ENCODE measurements at regions not wholly inside any gene's neighbourhood (a gene's known extent, or its start where the extent isn't known, plus 50 kb on each side); places are given as distances from the start of the nearest gene placed in this dataset.

DNA sequence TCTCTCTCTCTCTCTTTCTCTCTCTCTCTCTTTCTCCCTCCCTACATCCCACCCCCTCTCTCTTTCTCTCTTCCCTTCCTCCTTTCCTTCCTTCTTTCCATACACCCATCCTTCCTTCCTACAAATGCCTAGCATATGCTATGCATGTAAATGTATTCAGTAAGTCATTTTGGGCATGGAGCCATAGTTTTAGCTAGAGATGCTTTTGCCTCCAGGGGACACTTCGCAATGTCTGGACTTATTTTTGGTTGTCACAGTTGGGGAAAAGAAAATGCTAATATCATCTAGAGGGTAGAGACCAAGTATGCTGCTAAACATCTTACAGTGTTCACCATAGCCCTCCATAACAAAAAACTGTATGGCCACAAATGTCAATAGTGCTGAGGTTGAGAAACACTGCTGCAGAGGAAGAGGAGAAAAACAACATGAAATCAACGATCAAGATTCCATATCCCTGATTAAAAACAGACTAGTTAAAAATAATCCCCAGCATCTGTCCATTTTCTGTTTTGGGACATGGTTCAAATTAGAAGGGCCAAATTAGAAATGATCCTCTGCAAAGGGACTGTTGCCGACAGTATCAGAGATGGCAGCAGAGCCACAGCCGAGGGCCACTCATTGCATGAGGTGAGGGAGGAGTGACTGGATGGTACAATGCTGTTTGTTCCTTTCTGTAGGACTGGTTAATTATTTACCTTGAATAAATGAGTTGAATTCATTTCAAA lies 152.7 kb downstream of the SH3BGRL2 start:
- Histone ChIP-seq H3K4me1 (ENCODE audit: control insufficient read depth, insufficient read depth, low read length) (no peaks in the 10 kb centered on the region), H3K27me3 (ENCODE audit: control insufficient read depth, insufficient read depth, low read length) (no peaks in the 10 kb centered on the region), H3K9me3 (ENCODE audit: control insufficient read depth, low read length) (no peaks in the 10 kb centered on the region), H3K4me3 (ENCODE audit: low read length) (no peak overlapping the region), H3K9ac (ENCODE audit: low read length) (no peak overlapping the region), H3K36me3 (ENCODE audit: control insufficient read depth, insufficient read depth, low read length) (no peaks in the 10 kb centered on the region)

- Histone ChIP-seq H3K4me1 (ENCODE audit: control insufficient read depth, insufficient read depth, low read length) (peaks cover 6% of the 10 kb centered on the region), H3K36me3 (ENCODE audit: control insufficient read depth, insufficient read depth, low read length) (no peaks in the 10 kb centered on the region), H3K27me3 (ENCODE audit: control insufficient read depth, insufficient read depth, low read length) (no peaks in the 10 kb centered on the region), H3K9me3 (ENCODE audit: control insufficient read depth, low read length) (no peaks in the 10 kb centered on the region), H3K9ac (ENCODE audit: low read length) (no peak overlapping the region), H3K4me3 (ENCODE audit: low read length) (no peak overlapping the region)
Measured at GRCh38 chr6:79782792-79783580, 151.9 kb downstream of the SH3BGRL2 start.

DNA sequence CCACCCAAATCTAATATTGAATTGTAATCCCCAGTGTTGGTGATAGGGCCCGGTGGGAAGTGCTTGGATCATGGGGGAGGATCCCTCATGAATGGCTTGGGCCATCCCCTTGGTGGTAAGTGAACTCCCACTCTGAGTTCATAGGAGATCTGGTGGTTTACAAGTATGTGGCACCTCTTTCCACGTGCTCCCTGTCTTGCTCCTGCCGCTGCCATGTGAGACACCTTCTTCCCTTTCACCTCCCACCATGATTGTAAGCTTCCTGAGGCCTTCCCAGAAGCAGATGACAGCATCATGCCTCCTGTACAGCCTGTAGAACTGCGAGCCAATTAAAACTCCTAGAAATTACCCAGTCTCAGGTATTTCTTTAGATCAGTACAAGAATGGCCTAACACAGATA lies 150.8 kb downstream of the SH3BGRL2 start:
- no peaks in the 10 kb centered on the region for H3K36me3 ChIP-seq (ENCODE audit: control insufficient read depth, insufficient read depth, low read length)
- no peaks in the 10 kb centered on the region for H3K27me3 ChIP-seq (ENCODE audit: control insufficient read depth, insufficient read depth, low read length)
- no peaks in the 10 kb centered on the region for H3K9me3 ChIP-seq (ENCODE audit: control insufficient read depth, low read length)
- H3K9ac ChIP-seq (ENCODE audit: low read length): no peak overlapping the region
- peaks cover 6% of the 10 kb centered on the region for H3K4me1 ChIP-seq (ENCODE audit: control insufficient read depth, insufficient read depth, low read length)
- H3K4me3 ChIP-seq (ENCODE audit: low read length): no peak overlapping the region

DNA sequence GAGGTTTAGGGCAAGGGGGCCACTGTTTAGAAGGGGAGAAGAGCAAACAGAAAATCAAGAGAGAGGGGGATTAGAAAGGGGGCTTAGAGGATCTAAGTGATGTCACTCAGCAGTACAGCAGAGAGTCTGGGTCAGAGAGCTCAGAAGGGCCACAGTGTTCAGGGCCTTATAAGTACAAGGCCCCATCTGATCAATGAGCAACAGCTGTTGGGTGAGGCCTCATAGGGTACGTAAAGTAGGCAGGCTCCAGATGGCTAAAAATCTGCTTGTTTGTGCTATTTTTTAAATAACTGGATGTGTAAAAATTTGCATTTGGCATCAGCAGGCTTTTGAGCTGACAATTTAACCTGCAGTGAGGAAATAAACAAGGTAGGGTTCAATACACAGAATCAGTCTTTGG lies 149.8 kb downstream of the SH3BGRL2 start:
- Histone ChIP-seq H3K9me3 (ENCODE audit: control insufficient read depth, low read length) (no peaks in the 10 kb centered on the region), H3K4me1 (ENCODE audit: control insufficient read depth, insufficient read depth, low read length) (peaks cover 6% of the 10 kb centered on the region), H3K9ac (ENCODE audit: low read length) (no peak overlapping the region), H3K4me3 (ENCODE audit: low read length) (no peak overlapping the region), H3K36me3 (ENCODE audit: control insufficient read depth, insufficient read depth, low read length) (no peaks in the 10 kb centered on the region), H3K27me3 (ENCODE audit: control insufficient read depth, insufficient read depth, low read length) (no peaks in the 10 kb centered on the region)

- Histone ChIP-seq H3K4me1 (ENCODE audit: control insufficient read depth, insufficient read depth, low read length) (peaks cover 6% of the 10 kb centered on the region), H3K4me3 (ENCODE audit: low read length) (no peak overlapping the region), H3K27me3 (ENCODE audit: control insufficient read depth, insufficient read depth, low read length) (no peaks in the 10 kb centered on the region), H3K36me3 (ENCODE audit: control insufficient read depth, insufficient read depth, low read length) (no peaks in the 10 kb centered on the region), H3K9ac (ENCODE audit: low read length) (no peak overlapping the region), H3K9me3 (ENCODE audit: control insufficient read depth, low read length) (no peaks in the 10 kb centered on the region)
Measured at GRCh38 chr6:79778816-79779215, 147.7 kb downstream of the SH3BGRL2 start.

- Histone ChIP-seq H3K36me3 (ENCODE audit: control insufficient read depth, insufficient read depth, low read length) (no peaks in the 10 kb centered on the region), H3K9me3 (ENCODE audit: control insufficient read depth, low read length) (no peaks in the 10 kb centered on the region), H3K9ac (ENCODE audit: low read length) (peak overlapping the region; percentile 10), H3K27me3 (ENCODE audit: control insufficient read depth, insufficient read depth, low read length) (no peaks in the 10 kb centered on the region), H3K4me1 (ENCODE audit: control insufficient read depth, insufficient read depth, low read length) (peaks cover 6% of the 10 kb centered on the region), H3K4me3 (ENCODE audit: low read length) (peak overlapping the region; percentile 47)
Measured at GRCh38 chr6:79777713-79778579, 146.8 kb downstream of the SH3BGRL2 start.

DNA sequence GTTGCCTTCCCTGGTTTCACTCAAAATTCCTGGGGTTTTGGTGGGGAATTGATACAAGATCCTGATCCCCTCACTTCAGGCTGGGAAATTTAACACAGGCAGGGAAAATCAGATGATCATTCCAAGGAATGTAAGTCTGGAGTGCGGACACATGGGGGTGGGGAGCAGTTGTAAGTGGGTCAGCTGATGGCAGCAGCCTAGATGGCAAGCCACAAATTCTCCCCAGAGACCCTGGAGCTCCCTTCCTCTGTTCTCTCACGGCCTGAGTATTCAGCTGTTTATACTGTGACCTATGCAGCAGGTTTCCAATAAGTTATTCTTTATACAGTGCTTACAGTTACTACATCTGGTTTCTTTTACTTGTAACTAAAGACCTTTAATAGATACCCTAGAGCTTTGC lies 144.9 kb downstream of the SH3BGRL2 start:
- Histone ChIP-seq H3K9ac (ENCODE audit: low read length) (no peak overlapping the region), H3K4me1 (ENCODE audit: control insufficient read depth, insufficient read depth, low read length) (peaks cover 6% of the 10 kb centered on the region), H3K36me3 (ENCODE audit: control insufficient read depth, insufficient read depth, low read length) (no peaks in the 10 kb centered on the region), H3K4me3 (ENCODE audit: low read length) (no peak overlapping the region), H3K27me3 (ENCODE audit: control insufficient read depth, insufficient read depth, low read length) (no peaks in the 10 kb centered on the region), H3K9me3 (ENCODE audit: control insufficient read depth, low read length) (no peaks in the 10 kb centered on the region)

DNA sequence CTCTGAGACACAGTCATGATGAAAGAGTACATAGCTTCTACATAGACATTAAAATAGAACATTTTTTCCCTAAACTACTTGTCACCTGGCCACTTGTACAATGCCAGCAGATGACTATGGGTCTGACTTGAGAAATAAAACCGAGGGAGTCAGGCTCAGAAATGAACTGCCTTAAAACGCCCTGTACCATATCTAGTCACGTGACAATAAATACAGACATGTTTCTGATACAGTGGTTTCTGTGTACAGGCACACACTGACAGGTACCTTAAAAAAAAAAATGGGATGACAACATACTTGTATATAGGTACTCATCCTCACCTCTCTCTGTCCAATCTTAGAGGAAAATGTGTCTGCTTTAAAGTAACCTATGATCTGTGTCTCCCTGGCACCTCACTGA lies 144.1 kb downstream of the SH3BGRL2 start:
- no peak overlapping the region for H3K9ac ChIP-seq (ENCODE audit: low read length)
- H3K27me3 ChIP-seq (ENCODE audit: control insufficient read depth, insufficient read depth, low read length): no peaks in the 10 kb centered on the region
- H3K4me3 ChIP-seq (ENCODE audit: low read length): no peak overlapping the region
- no peaks in the 10 kb centered on the region for H3K9me3 ChIP-seq (ENCODE audit: control insufficient read depth, low read length)
- H3K4me1 ChIP-seq (ENCODE audit: control insufficient read depth, insufficient read depth, low read length): peaks cover 6% of the 10 kb centered on the region
- no peaks in the 10 kb centered on the region for H3K36me3 ChIP-seq (ENCODE audit: control insufficient read depth, insufficient read depth, low read length)

DNA sequence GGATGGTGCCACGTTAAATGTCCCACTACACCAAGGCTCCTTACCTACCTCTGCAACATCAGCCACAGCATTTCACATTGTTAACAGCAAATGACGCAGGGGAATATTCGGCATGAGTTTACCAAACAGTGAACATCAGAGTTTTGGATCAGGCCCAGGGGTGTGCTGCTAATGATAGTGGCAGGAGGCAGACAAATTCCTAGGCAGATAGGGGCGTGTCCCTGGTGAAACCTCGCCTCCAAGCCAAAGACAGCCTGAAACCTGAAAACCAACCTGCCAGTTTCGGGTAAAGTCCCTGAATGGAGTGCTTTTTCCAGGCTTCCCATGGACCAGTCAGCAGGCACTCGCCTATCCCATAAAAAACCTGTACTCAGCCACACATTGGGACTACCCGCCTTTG lies 133.6 kb downstream of the SH3BGRL2 start:
- Histone ChIP-seq H3K4me3 (ENCODE audit: low read length) (no peak overlapping the region), H3K9me3 (ENCODE audit: control insufficient read depth, low read length) (no peaks in the 10 kb centered on the region), H3K9ac (ENCODE audit: low read length) (no peak overlapping the region), H3K27me3 (ENCODE audit: control insufficient read depth, insufficient read depth, low read length) (no peaks in the 10 kb centered on the region), H3K36me3 (ENCODE audit: control insufficient read depth, insufficient read depth, low read length) (no peaks in the 10 kb centered on the region), H3K4me1 (ENCODE audit: control insufficient read depth, insufficient read depth, low read length) (no peaks in the 10 kb centered on the region)

DNA sequence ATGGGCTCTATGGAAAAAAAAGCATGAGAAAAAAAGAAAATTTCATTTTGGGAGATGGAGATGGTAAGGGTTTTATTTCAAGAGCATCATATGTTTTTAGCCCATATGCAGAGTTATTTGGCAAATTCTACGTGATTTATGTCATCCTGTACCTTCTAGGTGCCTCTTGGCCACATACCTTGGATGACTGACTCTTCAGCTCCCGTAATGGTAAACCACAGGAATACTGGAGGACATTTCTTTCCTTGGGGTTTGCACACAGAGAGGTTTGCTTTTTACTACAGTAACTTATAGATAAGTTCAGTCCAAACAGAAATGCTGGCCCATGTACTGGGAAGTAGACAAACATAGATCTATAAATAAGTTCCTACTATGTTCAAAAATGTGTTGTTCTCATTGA lies 132.2 kb downstream of the SH3BGRL2 start:
- Histone ChIP-seq H3K4me3 (ENCODE audit: low read length) (no peak overlapping the region), H3K27me3 (ENCODE audit: control insufficient read depth, insufficient read depth, low read length) (no peaks in the 10 kb centered on the region), H3K4me1 (ENCODE audit: control insufficient read depth, insufficient read depth, low read length) (no peaks in the 10 kb centered on the region), H3K36me3 (ENCODE audit: control insufficient read depth, insufficient read depth, low read length) (no peaks in the 10 kb centered on the region), H3K9ac (ENCODE audit: low read length) (no peak overlapping the region), H3K9me3 (ENCODE audit: control insufficient read depth, low read length) (no peaks in the 10 kb centered on the region)

DNA sequence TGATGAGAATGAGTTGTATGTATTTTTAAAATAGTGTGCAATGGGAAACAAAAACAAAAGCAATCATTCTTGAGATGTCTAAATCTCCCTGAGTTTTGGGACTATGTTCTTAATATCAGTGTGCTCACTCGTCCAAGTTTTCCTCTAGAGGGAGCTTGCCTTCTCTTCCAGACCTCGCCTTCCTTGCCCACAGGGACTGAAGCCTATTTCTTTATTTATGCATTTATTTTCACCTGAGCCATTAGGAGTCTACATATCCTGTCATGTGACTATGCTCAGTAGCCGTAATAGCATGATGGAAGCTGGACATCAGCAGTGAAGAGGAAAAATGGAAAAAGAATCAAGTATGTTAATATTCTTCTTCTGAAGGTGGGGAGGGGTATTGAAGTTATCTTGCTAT lies 131.2 kb downstream of the SH3BGRL2 start:
- Histone ChIP-seq H3K9me3 (ENCODE audit: control insufficient read depth, low read length) (no peaks in the 10 kb centered on the region), H3K36me3 (ENCODE audit: control insufficient read depth, insufficient read depth, low read length) (no peaks in the 10 kb centered on the region), H3K27me3 (ENCODE audit: control insufficient read depth, insufficient read depth, low read length) (no peaks in the 10 kb centered on the region), H3K9ac (ENCODE audit: low read length) (no peak overlapping the region), H3K4me1 (ENCODE audit: control insufficient read depth, insufficient read depth, low read length) (no peaks in the 10 kb centered on the region), H3K4me3 (ENCODE audit: low read length) (no peak overlapping the region)

DNA sequence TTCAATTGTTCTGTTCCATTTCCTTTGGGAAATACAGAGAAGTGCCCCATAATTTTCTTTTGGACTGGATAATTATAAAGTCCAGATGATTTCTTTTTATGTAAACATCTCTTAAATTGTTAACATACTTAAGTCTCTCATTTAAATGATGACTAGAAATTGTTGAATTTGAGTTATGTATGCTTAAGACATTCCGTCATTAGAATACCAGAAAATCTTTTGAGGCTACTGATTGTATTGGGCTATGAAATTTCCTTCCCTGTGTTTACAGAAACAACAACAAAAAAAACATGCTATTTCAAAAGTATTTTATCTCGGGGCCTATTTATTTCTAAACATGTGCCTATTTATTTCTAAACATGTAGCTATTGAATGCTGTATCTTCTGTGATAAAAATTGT lies 125.4 kb downstream of the SH3BGRL2 start:
- no peak overlapping the region for H3K4me3 ChIP-seq (ENCODE audit: low read length)
- no peaks in the 10 kb centered on the region for H3K27me3 ChIP-seq (ENCODE audit: control insufficient read depth, insufficient read depth, low read length)
- no peaks in the 10 kb centered on the region for H3K4me1 ChIP-seq (ENCODE audit: control insufficient read depth, insufficient read depth, low read length)
- H3K9me3 ChIP-seq (ENCODE audit: control insufficient read depth, low read length): no peaks in the 10 kb centered on the region
- no peaks in the 10 kb centered on the region for H3K36me3 ChIP-seq (ENCODE audit: control insufficient read depth, insufficient read depth, low read length)
- no peak overlapping the region for H3K9ac ChIP-seq (ENCODE audit: low read length)

All from mucosa of stomach (tissue), 1 donor.